Left lung (tissue), 4 donors: ENCODE measurements at regions not wholly inside any gene's neighbourhood (a gene's known extent, or its start where the extent isn't known, plus 50 kb on each side); places are given as distances from the start of the nearest gene placed in this dataset.

Source experiments
- ATAC-seq: fragments of 200-7000 bp; cut with Tn5 transposase; one replicate; pipeline ENCODE4 v1.9.1; 2020; ENCODE audit warnings: moderate library complexity
- DNase-seq, 4 donors: peaks; one replicate each; pipeline ENCODE4 v3.0.0-alpha.2; 2013 to 2020
- H3K27ac ChIP-seq, 2 donors: fragments of 200-600 bp; sonication (generic) in 1 of 2; one replicate each; pipeline versions ENCODE4 v1.5.0 to v1.8.0; 2020 to 2021
- H3K27me3 ChIP-seq, 2 donors: fragments of 200-600 bp; sonication (generic) in 1 of 2; one replicate each; pipeline versions ENCODE4 v1.5.0 to v1.8.0; 2020 to 2021
- H3K36me3 ChIP-seq, 2 donors: fragments of 200-600 bp; sonication (generic) in 1 of 2; one replicate each; pipeline versions ENCODE4 v1.5.0 to v1.8.0; 2020 to 2021
- H3K4me1 ChIP-seq, 2 donors: fragments of 200-600 bp; one replicate each; pipeline ENCODE4 v1.8.0; 2021
- H3K4me3 ChIP-seq, 2 donors: fragments of 200-600 bp; sonication (generic) in 1 of 2; one replicate each; pipeline versions ENCODE4 v1.5.0 to v1.8.0; 2020 to 2021; ENCODE audit warnings: mild to moderate bottlenecking in 1 of 2
- H3K9me3 ChIP-seq, 2 donors: fragments of 200-600 bp; sonication (generic) in 1 of 2; one replicate each; pipeline versions ENCODE4 v1.5.0 to v1.8.0; 2020 to 2021
- CTCF ChIP-seq, 2 donors: fragments of 200-600 bp; sonication (generic) in 1 of 2; IDR thresholded peaks; one replicate each; pipeline versions ENCODE4 v1.5.0 to v1.8.0; 2021; ENCODE audit warnings: antibody characterized with exemption in 2 of 2
- intact Hi-C, 2 donors: fragments of 100-400 bp; cut with DNase I; formaldehyde crosslinking; loops; one replicate each; pipeline versions ENCODE4 v1.11.2 to v1.14.2; 2022
- donor health status: DM: no; HTN: yes; CAD: no.
- donor health status: DM: no; HTN: no; CAD: no.

- Histone ChIP-seq H3K36me3 (no peaks in the 10 kb centered on the region), H3K27me3 (no peaks in the 10 kb centered on the region), H3K9me3 (peaks cover 0 to 7% of the 10 kb centered on the region in 2 donors), H3K27ac (no peak overlapping the region), H3K4me1 (no peaks in the 10 kb centered on the region), H3K4me3 (no peak overlapping the region)
- no peak for TF ChIP-seq CTCF (IDR thresholded peaks at IDR 0.05)
- intact Hi-C loops, result no loop called here
- ATAC-seq (no peak), DNase-seq (no peak)
Observed at GRCh38 chr6:8639928-8640649, 204.7 kb upstream of the SLC35B3 start.

GRCh38 chr6:8637896-8638597 is 202.7 kb upstream of the SLC35B3 start:
- no peaks in the 10 kb centered on the region for H3K4me1 ChIP-seq
- no peak overlapping the region for H3K4me3 ChIP-seq
- DNase-seq, result no peak
- no peak for ATAC-seq
- intact Hi-C loops, result no loop called here
- H3K27me3 ChIP-seq, result no peaks in the 10 kb centered on the region
- no peaks in the 10 kb centered on the region for H3K36me3 ChIP-seq
- no peak for TF ChIP-seq CTCF (IDR thresholded peaks at IDR 0.05)
- peaks cover 0 to 10% of the 10 kb centered on the region in 2 donors for H3K9me3 ChIP-seq
- no peak overlapping the region for H3K27ac ChIP-seq

- no peak overlapping the region for H3K27ac ChIP-seq
- intact Hi-C loops, result no loop called here
- no peaks in the 10 kb centered on the region for H3K27me3 ChIP-seq
- H3K36me3 ChIP-seq, result no peaks in the 10 kb centered on the region
- peaks cover 0 to 4% of the 10 kb centered on the region in 2 donors for H3K9me3 ChIP-seq
- no peaks in the 10 kb centered on the region for H3K4me1 ChIP-seq
- no peak overlapping the region for H3K4me3 ChIP-seq
- no peak for DNase-seq
- no peak for TF ChIP-seq CTCF (IDR thresholded peaks at IDR 0.05)
- no peak for ATAC-seq
Observed at GRCh38 chr6:8633762-8634161, 198.4 kb upstream of the SLC35B3 start.

- Histone ChIP-seq H3K36me3 (no peaks in the 10 kb centered on the region), H3K4me1 (no peaks in the 10 kb centered on the region), H3K4me3 (no peak overlapping the region), H3K9me3 (no peaks in the 10 kb centered on the region), H3K27ac (no peak overlapping the region), H3K27me3 (no peaks in the 10 kb centered on the region)
- no peak for ATAC-seq
- DNase-seq, result no peak
- no peak for TF ChIP-seq CTCF (IDR thresholded peaks at IDR 0.05)
- intact Hi-C loops, result no loop called here
Observed at GRCh38 chr6:8628736-8629135, 193.4 kb upstream of the SLC35B3 start.

- Histone ChIP-seq H3K36me3 (no peaks in the 10 kb centered on the region), H3K27me3 (no peaks in the 10 kb centered on the region), H3K27ac (no peak overlapping the region), H3K4me1 (no peaks in the 10 kb centered on the region), H3K9me3 (no peaks in the 10 kb centered on the region), H3K4me3 (no peak overlapping the region)
- ATAC-seq, result no peak
- no peak for DNase-seq
- intact Hi-C loops, result no loop called here
- no peak for TF ChIP-seq CTCF (IDR thresholded peaks at IDR 0.05)
Observed at GRCh38 chr6:8628063-8628462, 192.7 kb upstream of the SLC35B3 start.
